IPS-15b (cell line): ENCODE measurements at regions not wholly inside any gene's neighbourhood (a gene's known extent, or its start where the extent isn't known, plus 50 kb on each side); places are given as distances from the start of the nearest gene placed in this dataset.
"Not testable (repeated sequence)": the region's sequence is repeated elsewhere in the genome, so short reads cannot be mapped to it uniquely, and the experiment has no call there.

ENCODE experiments used
- H3K27me3 ChIP-seq: one replicate; pipeline ENCODE4 v1.6.1; 2013; ENCODE audit warnings: low read length; ENCODE audit not compliant: control insufficient read depth, insufficient read depth
- H3K36me3 ChIP-seq: one replicate; pipeline ENCODE4 v1.6.1; 2013; ENCODE audit warnings: low read length; ENCODE audit not compliant: control insufficient read depth, insufficient read depth
- H3K4me1 ChIP-seq: one replicate; pipeline ENCODE4 v1.6.1; 2013; ENCODE audit warnings: mild to moderate bottlenecking, low read length; ENCODE audit not compliant: control insufficient read depth, insufficient read depth
- H3K4me3 ChIP-seq: one replicate; pipeline ENCODE4 v1.5.1; 2013; ENCODE audit warnings: low read depth, low read length
- H3K9ac ChIP-seq: one replicate; pipeline ENCODE4 v1.6.1; 2013; ENCODE audit warnings: low read depth, mild to moderate bottlenecking, low read length
- H3K9me3 ChIP-seq: one replicate; pipeline ENCODE4 v1.6.1; 2013; ENCODE audit warnings: mild to moderate bottlenecking, low read length; ENCODE audit not compliant: control insufficient read depth, insufficient read depth

DNA sequence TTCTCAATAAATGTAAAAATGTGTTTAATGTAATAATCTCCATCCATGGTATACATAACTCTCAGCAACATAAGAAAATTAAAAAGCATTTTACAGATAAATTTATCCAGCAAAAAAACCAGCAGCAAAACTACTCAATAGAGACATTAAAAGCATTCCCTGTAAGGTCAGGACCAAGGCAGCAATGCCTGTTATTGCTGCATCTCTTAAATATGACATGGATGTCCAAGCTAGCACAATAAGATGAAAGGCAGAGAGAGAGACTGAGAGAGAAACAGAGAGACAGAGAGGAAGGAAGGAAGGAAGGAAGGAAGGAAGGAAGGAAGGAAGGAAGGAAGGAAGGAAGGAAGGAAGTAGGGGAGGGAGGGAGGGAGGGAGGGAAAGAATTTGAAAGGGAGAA lies 289.0 kb upstream of the PAPPA start:
- no peaks in the 10 kb centered on the region for H3K4me1 ChIP-seq
- H3K27me3 ChIP-seq: no peaks in the 10 kb centered on the region
- H3K4me3 ChIP-seq: no peak overlapping the region
- H3K9me3 ChIP-seq: no peaks in the 10 kb centered on the region
- no peaks in the 10 kb centered on the region for H3K36me3 ChIP-seq
- no peak overlapping the region for H3K9ac ChIP-seq

DNA sequence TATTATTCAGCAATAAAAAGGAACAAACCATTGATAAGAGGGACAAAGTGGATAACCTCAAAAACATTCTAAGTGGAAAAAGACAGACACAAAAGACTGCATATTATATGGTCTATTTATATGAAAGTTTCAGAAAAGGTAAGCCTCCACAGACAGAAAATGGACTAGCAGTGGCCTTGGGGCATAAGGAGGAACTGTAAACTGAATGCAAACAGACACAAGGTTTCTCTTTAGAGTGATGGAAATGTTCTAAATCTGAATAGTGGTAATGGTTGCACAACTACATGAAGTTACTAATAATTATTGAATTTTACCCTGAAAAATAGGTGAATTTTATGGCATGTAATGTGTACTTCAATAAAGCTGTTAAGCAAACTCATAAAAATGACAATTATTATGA lies 286.3 kb upstream of the PAPPA start:
- Histone ChIP-seq H3K4me1 (no peaks in the 10 kb centered on the region), H3K9me3 (no peaks in the 10 kb centered on the region), H3K4me3 (no peak overlapping the region), H3K9ac (no peak overlapping the region), H3K36me3 (no peaks in the 10 kb centered on the region), H3K27me3 (no peaks in the 10 kb centered on the region)

DNA sequence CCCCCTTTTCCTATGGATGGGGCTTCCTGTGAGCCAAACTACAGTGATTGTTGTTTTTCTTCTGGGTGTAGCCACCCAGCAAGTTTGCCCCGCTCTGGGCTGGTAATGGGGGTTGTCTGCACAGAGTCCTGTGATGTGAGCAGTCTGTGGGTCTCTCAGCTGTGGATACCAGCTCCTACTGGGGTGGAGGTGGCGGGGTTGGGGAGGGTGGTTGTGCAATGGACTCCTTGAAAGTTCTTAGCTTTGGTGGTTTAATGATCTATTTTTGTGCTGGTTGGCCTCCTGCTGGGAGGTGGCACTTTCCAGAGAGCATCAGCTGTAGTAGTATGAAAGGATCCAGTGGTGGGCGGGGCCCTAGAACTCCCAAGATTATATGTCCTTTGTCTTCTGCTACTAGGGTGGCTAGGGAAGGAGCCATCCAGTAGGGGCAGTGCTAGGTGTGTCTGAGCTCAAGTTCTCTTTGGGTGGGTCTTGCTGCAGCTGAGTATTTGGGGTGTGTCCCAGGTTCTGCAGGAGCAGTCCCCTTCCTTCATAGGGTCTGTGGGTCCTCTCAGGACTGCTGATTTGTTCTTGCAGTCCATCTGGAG lies 275.6 kb upstream of the PAPPA start:
- H3K36me3 ChIP-seq: no peaks in the 10 kb centered on the region
- H3K4me1 ChIP-seq: no peaks in the 10 kb centered on the region
- no peak overlapping the region for H3K4me3 ChIP-seq
- no peak overlapping the region for H3K9ac ChIP-seq
- no peaks in the 10 kb centered on the region for H3K9me3 ChIP-seq
- H3K27me3 ChIP-seq: no peaks in the 10 kb centered on the region

DNA sequence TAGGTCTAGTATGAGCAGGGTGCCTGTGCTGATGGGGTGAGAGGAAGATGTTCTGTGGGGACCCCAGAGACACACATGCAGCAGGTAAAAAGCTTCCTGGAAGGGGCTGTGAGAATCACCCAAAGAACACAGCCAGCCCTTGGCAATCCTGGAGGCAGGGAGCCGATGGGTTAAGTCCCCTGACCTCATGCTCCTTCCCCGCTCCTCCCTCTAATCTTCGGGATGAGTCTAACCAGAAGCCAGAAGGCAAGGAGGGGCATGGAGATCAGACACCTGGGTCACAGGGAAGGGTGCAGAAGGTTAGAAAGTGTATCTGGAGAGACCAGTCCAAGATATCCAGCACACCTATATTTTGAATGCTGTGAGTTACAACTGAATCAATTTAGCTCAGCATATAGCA lies 274.1 kb upstream of the PAPPA start:
- no peak overlapping the region for H3K4me3 ChIP-seq
- H3K9me3 ChIP-seq: no peaks in the 10 kb centered on the region
- H3K9ac ChIP-seq: no peak overlapping the region
- H3K36me3 ChIP-seq: no peaks in the 10 kb centered on the region
- no peaks in the 10 kb centered on the region for H3K4me1 ChIP-seq
- no peaks in the 10 kb centered on the region for H3K27me3 ChIP-seq

DNA sequence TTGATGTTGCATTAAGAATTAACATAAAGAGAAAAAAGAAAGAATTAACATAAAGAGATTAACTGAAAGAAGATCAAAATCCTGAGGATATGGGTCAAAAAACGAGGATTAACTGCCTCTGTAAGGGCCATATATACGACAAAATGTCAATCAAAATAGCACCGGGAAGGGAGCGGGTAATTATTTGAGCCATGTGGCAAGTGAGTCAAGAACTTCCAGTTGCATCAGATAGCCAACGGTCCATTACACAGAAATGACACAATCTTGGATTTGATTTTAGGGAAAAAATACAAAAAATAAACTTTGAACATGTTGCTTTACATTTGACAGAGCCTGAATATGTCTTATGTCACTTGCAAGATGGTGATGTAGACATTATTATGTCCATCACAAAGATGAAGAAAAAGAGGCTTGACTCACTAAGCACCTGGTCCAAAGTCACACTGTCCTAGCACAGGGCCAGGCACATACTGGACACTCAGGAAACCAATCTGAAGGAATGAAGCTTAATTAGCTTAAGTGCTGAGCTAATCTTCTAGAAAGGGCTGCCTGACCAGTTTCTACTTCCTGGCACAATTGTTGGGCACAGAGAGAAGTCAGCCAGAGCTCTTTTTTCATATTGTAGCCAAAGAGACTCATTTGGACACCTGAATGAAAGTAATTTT lies 273.2 kb upstream of the PAPPA start:
- Histone ChIP-seq H3K36me3 (no peaks in the 10 kb centered on the region), H3K4me1 (no peaks in the 10 kb centered on the region), H3K4me3 (no peak overlapping the region), H3K9ac (no peak overlapping the region), H3K27me3 (no peaks in the 10 kb centered on the region), H3K9me3 (no peaks in the 10 kb centered on the region)

DNA sequence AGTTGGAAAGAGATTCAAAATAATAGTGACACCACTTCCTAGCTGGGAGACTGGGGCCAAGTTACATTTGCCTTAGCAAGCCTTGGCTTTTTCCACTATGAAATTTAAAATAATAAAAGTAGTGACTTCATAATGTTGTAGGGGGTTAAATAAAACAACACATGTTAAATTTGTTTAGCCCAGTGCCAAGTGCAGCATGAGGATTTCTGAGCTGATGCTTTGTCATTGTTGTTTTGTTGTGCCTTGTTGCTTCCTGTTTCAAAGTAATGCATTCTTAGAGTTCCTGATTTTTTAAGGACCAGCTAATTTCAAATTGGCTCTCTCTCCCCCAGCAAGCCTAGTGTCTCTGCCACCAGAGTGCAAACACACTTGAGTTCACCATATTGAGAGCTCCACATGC lies 270.7 kb upstream of the PAPPA start:
- Histone ChIP-seq H3K27me3 (no peaks in the 10 kb centered on the region), H3K4me3 (no peak overlapping the region), H3K9ac (no peak overlapping the region), H3K4me1 (no peaks in the 10 kb centered on the region), H3K9me3 (no peaks in the 10 kb centered on the region), H3K36me3 (no peaks in the 10 kb centered on the region)

DNA sequence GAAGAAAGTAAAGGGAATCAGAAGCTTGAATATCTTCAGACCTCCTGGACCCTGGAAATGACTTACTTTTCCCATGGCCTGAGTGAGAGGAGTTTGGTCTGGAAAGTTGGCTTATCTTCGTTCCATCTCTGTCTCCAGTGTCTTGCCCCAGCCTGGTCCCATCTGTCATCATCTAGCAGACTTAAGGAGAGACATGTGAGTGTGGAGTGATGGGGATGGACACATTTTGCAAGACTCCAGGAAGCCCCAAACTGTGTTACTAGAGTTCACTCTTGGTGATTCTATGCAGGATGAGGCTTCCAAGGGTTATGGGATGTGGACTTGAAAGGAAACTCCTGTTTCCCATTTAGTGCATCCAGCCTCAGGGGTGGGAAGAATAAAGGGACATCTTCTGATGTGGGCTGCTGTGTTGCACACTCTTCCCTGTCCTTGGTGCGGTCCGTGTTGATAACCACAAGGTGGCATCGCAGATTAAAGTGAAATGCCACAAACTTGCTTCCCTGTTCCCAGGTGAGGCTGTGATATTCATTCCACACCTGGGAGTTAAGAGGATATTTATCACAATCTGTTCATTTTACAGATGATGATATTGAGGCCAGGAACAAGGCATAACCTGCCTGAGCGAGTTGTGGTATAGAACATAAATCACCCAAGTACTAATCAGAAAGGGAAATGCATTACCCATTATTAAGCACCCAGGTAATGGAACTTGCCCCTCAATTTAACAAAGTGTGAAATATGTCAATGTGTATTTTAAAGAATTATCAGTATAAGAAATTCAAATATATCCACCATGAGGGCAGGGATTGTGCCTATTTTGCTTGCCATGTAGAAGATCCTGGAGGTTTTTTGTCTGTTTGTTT lies 269.9 kb upstream of the PAPPA start:
- Histone ChIP-seq H3K36me3 (no peaks in the 10 kb centered on the region), H3K9me3 (no peaks in the 10 kb centered on the region), H3K4me3 (no peak overlapping the region), H3K27me3 (no peaks in the 10 kb centered on the region), H3K4me1 (no peaks in the 10 kb centered on the region), H3K9ac (no peak overlapping the region)

DNA sequence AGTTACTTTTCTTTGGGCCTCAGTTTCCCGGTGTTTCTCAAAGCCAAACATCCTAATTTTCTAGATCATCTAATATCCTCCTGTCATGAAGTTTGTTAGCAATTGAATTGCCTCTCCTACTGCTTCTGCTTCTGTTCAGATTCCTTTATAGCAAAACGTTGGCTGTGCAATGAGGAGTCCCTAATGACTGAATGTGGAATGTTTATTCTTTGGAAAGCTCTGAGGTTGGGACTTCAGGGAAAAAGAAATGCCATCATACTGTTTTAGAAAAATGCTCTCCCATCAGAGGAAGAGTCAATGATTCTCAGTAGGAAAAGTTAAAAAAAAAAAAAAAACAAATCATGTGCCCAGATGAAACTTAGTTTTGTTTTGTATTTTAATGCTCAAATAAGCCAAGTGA lies 268.7 kb upstream of the PAPPA start:
- Histone ChIP-seq H3K9ac (no peak overlapping the region), H3K27me3 (no peaks in the 10 kb centered on the region), H3K4me1 (no peaks in the 10 kb centered on the region), H3K36me3 (no peaks in the 10 kb centered on the region), H3K4me3 (no peak overlapping the region), H3K9me3 (no peaks in the 10 kb centered on the region)

DNA sequence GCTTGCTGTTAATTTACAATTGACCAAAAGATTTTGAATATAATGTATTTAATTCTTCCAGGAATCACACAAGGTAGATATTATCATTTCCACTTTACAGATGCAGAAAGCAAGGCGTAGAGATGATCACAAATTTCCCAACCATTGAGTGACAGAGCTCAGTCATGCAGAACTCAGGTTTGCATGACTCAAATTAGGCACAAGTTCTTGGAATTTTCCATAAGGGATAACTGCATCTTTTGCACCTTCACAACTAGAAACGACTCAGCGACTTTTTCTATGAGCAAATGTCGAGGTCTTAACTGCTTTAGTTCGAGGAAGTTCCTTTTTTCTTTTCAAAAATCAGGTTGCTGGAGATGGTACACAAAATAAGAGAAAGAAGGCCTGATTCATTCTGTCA lies 265.5 kb upstream of the PAPPA start:
- Histone ChIP-seq H3K36me3 (no peaks in the 10 kb centered on the region), H3K9ac (no peak overlapping the region), H3K27me3 (no peaks in the 10 kb centered on the region), H3K9me3 (no peaks in the 10 kb centered on the region), H3K4me3 (no peak overlapping the region), H3K4me1 (no peaks in the 10 kb centered on the region)

DNA sequence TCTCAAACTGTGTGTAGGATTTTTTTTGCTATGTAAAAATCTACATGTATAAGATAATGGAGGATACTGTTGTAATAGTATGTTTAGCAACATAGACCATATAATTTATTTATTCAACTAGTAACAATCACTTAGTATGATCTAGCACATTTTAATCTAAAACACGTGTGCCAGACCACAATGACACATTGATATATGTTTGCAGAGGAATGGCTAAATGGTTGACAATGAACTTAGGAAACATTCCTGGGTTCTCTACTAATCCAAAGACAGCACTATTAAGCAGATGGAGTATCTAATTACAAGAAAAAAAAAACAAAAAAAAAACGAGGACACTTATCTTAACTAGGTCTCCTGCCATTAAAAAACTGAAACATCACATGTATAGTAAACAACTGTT lies 261.7 kb upstream of the PAPPA start:
- Histone ChIP-seq H3K9me3 (no peaks in the 10 kb centered on the region), H3K4me3 (no peak overlapping the region), H3K9ac (no peak overlapping the region), H3K27me3 (no peaks in the 10 kb centered on the region), H3K4me1 (no peaks in the 10 kb centered on the region), H3K36me3 (no peaks in the 10 kb centered on the region)

DNA sequence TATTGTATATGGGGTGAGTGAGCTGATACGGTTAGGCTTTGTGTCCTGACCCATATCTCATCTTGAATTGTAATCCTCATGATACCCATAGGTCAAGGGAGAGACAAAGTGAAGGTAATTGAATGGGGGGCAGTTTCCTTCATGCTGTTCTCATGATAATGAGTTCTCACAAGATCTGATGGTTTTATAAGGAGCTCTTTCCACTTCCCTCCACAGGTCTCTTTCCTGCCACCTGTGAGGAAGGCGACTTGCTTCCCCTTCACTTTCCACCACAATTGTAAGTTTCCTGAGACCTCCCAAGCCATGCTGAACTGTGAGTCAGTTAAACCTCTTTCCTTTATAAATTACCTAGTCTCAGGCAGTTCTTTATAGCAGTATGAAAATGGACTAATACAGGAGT lies 255.1 kb upstream of the PAPPA start:
- H3K4me1 ChIP-seq, H3K9me3 ChIP-seq, H3K27me3 ChIP-seq, H3K9ac ChIP-seq, H3K4me3 ChIP-seq, H3K36me3 ChIP-seq: not testable (repeated sequence)

DNA sequence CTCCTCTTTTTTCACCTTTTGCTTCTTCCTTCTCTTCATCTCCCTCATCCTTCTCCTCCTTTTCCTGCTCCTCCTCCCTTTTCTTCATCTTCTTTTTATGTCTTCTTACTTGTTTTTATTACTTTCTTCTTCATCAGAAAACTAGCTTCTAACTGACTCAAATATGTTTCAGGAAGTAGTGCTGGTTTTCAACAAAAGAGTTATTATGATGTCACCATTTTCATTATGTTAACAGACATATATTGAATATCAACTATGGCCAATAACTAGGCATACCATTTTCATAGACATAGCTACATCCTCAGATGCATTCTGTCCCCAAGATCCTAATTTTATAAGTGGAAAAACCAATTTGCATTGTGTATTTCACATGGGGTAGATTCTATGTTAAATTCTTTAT lies 252.9 kb upstream of the PAPPA start:
- Histone ChIP-seq H3K9me3 (no peaks in the 10 kb centered on the region), H3K9ac (no peak overlapping the region), H3K27me3 (no peaks in the 10 kb centered on the region), H3K4me3 (no peak overlapping the region), H3K4me1 (no peaks in the 10 kb centered on the region), H3K36me3 (no peaks in the 10 kb centered on the region)
